GM12891 (cell line): ENCODE measurements at regions not wholly inside any gene's neighbourhood (a gene's known extent, or its start where the extent isn't known, plus 50 kb on each side); places are given as distances from the start of the nearest gene placed in this dataset.

Experiments
- POLR2A ChIP-seq: IDR thresholded peaks from 2 replicates; pipeline ENCODE4 v1.6.1; 2011; ENCODE audit warnings: low read depth, low read length, control low read depth
- POLR2AphosphoS5 ChIP-seq: IDR thresholded peaks from 2 replicates; pipeline ENCODE4 v1.6.1; 2011; ENCODE audit warnings: low read depth, low read length, control low read depth
- POU2F2 ChIP-seq: IDR thresholded peaks from 2 replicates; pipeline ENCODE4 v1.6.1; 2011; ENCODE audit warnings: low read depth, mild to moderate bottlenecking, control low read depth, low read length, moderate library complexity
- SPI1 ChIP-seq: IDR thresholded peaks from 2 replicates; pipeline ENCODE4 v1.6.1; 2011; ENCODE audit warnings: low read depth, low read length, control low read depth

DNA sequence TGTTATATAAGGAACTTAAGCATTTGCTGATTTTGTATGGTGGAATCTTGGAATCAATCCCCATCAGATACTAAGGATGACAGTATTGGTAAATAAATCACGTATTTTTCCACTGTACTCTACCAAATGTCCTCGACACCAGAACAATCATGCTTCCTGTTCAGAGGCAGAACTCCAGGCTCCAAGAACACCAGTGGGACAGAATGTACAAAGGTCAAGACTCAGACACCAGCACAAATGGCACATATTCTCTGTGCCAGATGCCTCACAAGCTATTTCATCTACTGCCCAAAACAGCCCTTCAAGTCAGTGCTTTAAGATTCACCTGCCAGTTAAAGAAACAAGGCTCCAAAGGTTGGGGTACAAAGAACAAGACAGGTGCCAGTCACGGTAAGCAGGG, 420.5 kb downstream of the STK39 start:
- TF ChIP-seq POLR2A (no peak), POLR2AphosphoS5 (no peak), POU2F2 (no peak), SPI1 (no peak)
